HEK293 (cell line): ENCODE measurements at regions not wholly inside any gene's neighbourhood (a gene's known extent, or its start where the extent isn't known, plus 50 kb on each side); places are given as distances from the start of the nearest gene placed in this dataset.

ENCODE experiments used
- CTCF ChIP-seq: fragments of 450-650 bp; formaldehyde crosslinking; IDR thresholded peaks from 2 replicates; pipeline ENCODE4 v1.5.1; 2016; ENCODE audit warnings: missing biosample characterization, missing genetic modification characterization
- HIC1 ChIP-seq: fragments of 450-650 bp; formaldehyde crosslinking; IDR thresholded peaks from 2 replicates; pipeline ENCODE4 v1.5.1; 2016; ENCODE audit warnings: missing biosample characterization, missing genetic modification characterization
- IKZF3 ChIP-seq: fragments of 450-650 bp; IDR thresholded peaks from 2 replicates; pipeline ENCODE4 v1.5.0; 2018; ENCODE audit warnings: missing biosample characterization, mild to moderate bottlenecking, missing genetic modification characterization, moderate library complexity
- ZBTB11 ChIP-seq: fragments of 450-650 bp; formaldehyde crosslinking; conservative IDR thresholded peaks from 2 replicates; pipeline ENCODE4 v1.5.1; 2016; ENCODE audit warnings: low read depth, missing biosample characterization, missing genetic modification characterization
- ZNF362 ChIP-seq: fragments of 450-650 bp; formaldehyde crosslinking; IDR thresholded peaks from 2 replicates; pipeline ENCODE4 v1.5.1; 2016; ENCODE audit warnings: missing biosample characterization, missing genetic modification characterization
- ZNF658 ChIP-seq: fragments of 450-650 bp; formaldehyde crosslinking; IDR thresholded peaks from 2 replicates; pipeline ENCODE4; 2016; ENCODE audit warnings: missing biosample characterization, missing genetic modification characterization

- no peak for TF ChIP-seq ZBTB11 (tag by site-specific recombination)
- no peak for TF ChIP-seq CTCF
- no peak for TF ChIP-seq IKZF3 (tag by site-specific recombination)
- TF ChIP-seq ZNF658 (tag by site-specific recombination), result no peak
- TF ChIP-seq ZNF362, result no peak
- TF ChIP-seq HIC1 (tag by site-specific recombination), result no peak
Measured at GRCh38 chr20:48230216-48230615, 444.9 kb upstream of the SULF2 start.
